H1 (cell line): ENCODE measurements at regions not wholly inside any gene's neighbourhood (a gene's known extent, or its start where the extent isn't known, plus 50 kb on each side); places are given as distances from the start of the nearest gene placed in this dataset.

Experiments
- CHD1 ChIP-seq: IDR thresholded peaks from 2 replicates; pipeline ENCODE4 v1.6.1; 2012; ENCODE audit warnings: low read depth, low read length, improper control_type of control experiment
- EP300 ChIP-seq, 2 experiments: IDR thresholded peaks; 1 replicate in 1 of 2; 2 replicates in 1 of 2; pipeline ENCODE4 v1.6.1; 2011 to 2012; ENCODE audit warnings: low read depth in 2 of 2, low read length in 2 of 2, mild to moderate bottlenecking in 2 of 2, borderline replicate concordance in 1 of 2, inconsistent platforms in 1 of 2, moderate library complexity in 1 of 2
- POLR2A ChIP-seq, 2 experiments: IDR thresholded peaks; 1 replicate in 1 of 2; 2 replicates in 1 of 2; pipeline ENCODE4 v1.6.1; 2011; ENCODE audit warnings: low read depth in 2 of 2, low read length in 2 of 2, mild to moderate bottlenecking in 2 of 2; ENCODE audit errors: control extremely low read depth in 1 of 2
- TF ChIP-seq, protein P1 (sequence below), 3 experiments: IDR thresholded peaks; 1 replicate in 2 of 3; 2 replicates in 1 of 3; pipeline versions ENCODE4 v1.5.1 to v1.6.1; 2011; ENCODE audit warnings: low read length in 3 of 3, mild to moderate bottlenecking in 3 of 3, inconsistent platforms in 2 of 3, low read depth in 1 of 3, moderate library complexity in 1 of 3; ENCODE audit not compliant: insufficient read depth in 1 of 3; ENCODE audit errors: control extremely low read depth in 1 of 3

GRCh38 chr6:95686272-95686671 is 108.9 kb downstream of the MANEA start:
- TF ChIP-seq, protein P1, sequence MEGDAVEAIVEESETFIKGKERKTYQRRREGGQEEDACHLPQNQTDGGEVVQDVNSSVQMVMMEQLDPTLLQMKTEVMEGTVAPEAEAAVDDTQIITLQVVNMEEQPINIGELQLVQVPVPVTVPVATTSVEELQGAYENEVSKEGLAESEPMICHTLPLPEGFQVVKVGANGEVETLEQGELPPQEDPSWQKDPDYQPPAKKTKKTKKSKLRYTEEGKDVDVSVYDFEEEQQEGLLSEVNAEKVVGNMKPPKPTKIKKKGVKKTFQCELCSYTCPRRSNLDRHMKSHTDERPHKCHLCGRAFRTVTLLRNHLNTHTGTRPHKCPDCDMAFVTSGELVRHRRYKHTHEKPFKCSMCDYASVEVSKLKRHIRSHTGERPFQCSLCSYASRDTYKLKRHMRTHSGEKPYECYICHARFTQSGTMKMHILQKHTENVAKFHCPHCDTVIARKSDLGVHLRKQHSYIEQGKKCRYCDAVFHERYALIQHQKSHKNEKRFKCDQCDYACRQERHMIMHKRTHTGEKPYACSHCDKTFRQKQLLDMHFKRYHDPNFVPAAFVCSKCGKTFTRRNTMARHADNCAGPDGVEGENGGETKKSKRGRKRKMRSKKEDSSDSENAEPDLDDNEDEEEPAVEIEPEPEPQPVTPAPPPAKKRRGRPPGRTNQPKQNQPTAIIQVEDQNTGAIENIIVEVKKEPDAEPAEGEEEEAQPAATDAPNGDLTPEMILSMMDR (IDR thresholded peaks at IDR 0.05; ENCODE audit: control extremely low read depth in 1 of 3, insufficient read depth in 1 of 3, low read depth in 1 of 3, low read length in 3 of 3): peak in 1 of 3 experiments; percentile 12; a peak in 1 of 4 replicates
- no peak for TF ChIP-seq EP300 (IDR thresholded peaks at IDR 0.05; ENCODE audit: borderline replicate concordance in 1 of 2, low read depth in 2 of 2, low read length in 2 of 2)
- no peak for TF ChIP-seq CHD1
- TF ChIP-seq POLR2A (IDR thresholded peaks at IDR 0.05; ENCODE audit: control extremely low read depth in 1 of 2, low read depth in 2 of 2, low read length in 2 of 2): no peak
